Glutamatergic neuron (in vitro differentiated cells): ENCODE measurements at regions not wholly inside any gene's neighbourhood (a gene's known extent, or its start where the extent isn't known, plus 50 kb on each side); places are given as distances from the start of the nearest gene placed in this dataset.

Experiments used
- DNase-seq: peaks from one replicate; pipeline ENCODE4 v3.0.0; 2022
- H3K27ac Mint-ChIP-seq: one replicate; pipeline ENCODE4 v1.8.0; 2020; ENCODE audit warnings: mild to moderate bottlenecking, mixed read lengths, inconsistent platforms; ENCODE audit not compliant: unreplicated experiment
- H3K27me3 Mint-ChIP-seq: one replicate; pipeline ENCODE4 v1.8.0; 2020; ENCODE audit warnings: mild to moderate bottlenecking, moderate library complexity, mixed read lengths, inconsistent platforms; ENCODE audit not compliant: unreplicated experiment
- H3K36me3 Mint-ChIP-seq: one replicate; pipeline ENCODE4 v1.8.0; 2020; ENCODE audit warnings: mild to moderate bottlenecking, mixed read lengths, inconsistent platforms; ENCODE audit not compliant: unreplicated experiment
- H3K4me1 Mint-ChIP-seq: one replicate; pipeline ENCODE4 v1.8.0; 2020; ENCODE audit warnings: mild to moderate bottlenecking, low read depth, mixed read lengths, inconsistent platforms; ENCODE audit not compliant: unreplicated experiment
- H3K4me3 Mint-ChIP-seq: one replicate; pipeline ENCODE4 v1.8.0; 2020; ENCODE audit warnings: mild to moderate bottlenecking, mixed read lengths, inconsistent platforms; ENCODE audit not compliant: unreplicated experiment
- H3K9me3 Mint-ChIP-seq: one replicate; pipeline ENCODE4 v1.8.0; 2020; ENCODE audit warnings: mild to moderate bottlenecking, moderate library complexity, mixed read lengths, inconsistent platforms; ENCODE audit not compliant: unreplicated experiment
- TF ChIP-seq, protein P1 (sequence below): fragments of 200-600 bp; sonication (generic); IDR thresholded peaks from one replicate; pipeline ENCODE4 v1.5.0; 2021; ENCODE audit not compliant: partially characterized antibody, unreplicated experiment

DNA sequence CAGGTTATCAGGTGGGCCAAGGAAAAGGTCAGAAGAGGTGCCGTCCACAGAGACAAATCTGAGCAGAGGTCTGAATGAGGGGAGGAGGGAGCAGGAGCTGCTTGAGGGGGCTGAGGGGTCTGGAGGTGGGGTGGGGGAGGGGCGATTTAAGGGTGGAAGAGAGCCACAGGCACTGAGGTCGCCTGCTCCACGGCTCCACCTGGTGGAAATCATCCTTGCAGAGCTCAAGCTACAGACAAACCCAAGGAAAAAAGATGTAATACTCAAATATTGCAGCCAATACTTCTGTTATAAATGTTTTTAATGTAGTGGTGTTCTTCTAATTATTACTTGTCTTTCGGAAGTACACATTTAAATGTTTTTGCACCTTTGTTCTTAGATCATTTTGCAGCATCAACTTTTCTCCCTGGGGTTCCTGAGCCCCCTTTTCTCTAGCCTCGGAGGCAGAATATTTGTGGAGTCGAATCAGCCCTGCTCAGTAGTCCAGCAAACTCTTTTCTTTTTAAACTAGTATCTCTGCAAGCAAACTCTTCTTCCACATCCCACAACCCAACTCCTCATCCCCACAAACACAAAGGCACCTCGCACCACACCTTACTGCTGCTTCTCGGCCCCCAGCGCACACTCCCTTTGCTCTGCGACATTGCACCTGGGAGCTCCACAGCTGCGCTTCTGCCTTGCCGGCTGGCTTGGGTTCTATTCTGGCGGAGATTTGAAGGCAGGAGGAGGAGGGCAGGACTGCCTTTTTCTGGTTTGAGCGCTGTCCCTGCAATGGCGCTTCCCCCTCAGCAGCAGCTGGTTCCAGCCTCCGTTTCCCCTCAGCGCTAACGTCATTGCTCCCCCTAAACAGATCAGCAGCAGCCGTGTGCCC is 51.0 kb upstream of the TFAP2A start:
- no peaks in the 10 kb centered on the region for H3K4me1 Mint-ChIP-seq
- TF ChIP-seq, protein P1, sequence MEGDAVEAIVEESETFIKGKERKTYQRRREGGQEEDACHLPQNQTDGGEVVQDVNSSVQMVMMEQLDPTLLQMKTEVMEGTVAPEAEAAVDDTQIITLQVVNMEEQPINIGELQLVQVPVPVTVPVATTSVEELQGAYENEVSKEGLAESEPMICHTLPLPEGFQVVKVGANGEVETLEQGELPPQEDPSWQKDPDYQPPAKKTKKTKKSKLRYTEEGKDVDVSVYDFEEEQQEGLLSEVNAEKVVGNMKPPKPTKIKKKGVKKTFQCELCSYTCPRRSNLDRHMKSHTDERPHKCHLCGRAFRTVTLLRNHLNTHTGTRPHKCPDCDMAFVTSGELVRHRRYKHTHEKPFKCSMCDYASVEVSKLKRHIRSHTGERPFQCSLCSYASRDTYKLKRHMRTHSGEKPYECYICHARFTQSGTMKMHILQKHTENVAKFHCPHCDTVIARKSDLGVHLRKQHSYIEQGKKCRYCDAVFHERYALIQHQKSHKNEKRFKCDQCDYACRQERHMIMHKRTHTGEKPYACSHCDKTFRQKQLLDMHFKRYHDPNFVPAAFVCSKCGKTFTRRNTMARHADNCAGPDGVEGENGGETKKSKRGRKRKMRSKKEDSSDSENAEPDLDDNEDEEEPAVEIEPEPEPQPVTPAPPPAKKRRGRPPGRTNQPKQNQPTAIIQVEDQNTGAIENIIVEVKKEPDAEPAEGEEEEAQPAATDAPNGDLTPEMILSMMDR, result peak; percentile 60
- peaks cover 2% of the 10 kb centered on the region for H3K9me3 Mint-ChIP-seq
- H3K27ac Mint-ChIP-seq, result no peak overlapping the region
- no peaks in the 10 kb centered on the region for H3K27me3 Mint-ChIP-seq
- DNase-seq, result peak; percentile 74
- no peak overlapping the region for H3K4me3 Mint-ChIP-seq
- H3K36me3 Mint-ChIP-seq, result no peaks in the 10 kb centered on the region
